DND-41 (cell line): ENCODE measurements at regions not wholly inside any gene's neighbourhood (a gene's known extent, or its start where the extent isn't known, plus 50 kb on each side); places are given as distances from the start of the nearest gene placed in this dataset.

Experiments
- ATAC-seq: fragments of 200-7000 bp; cut with Tn5 transposase; 3 replicates; pipeline ENCODE4 v1.9.1; 2021; ENCODE audit warnings: low read depth; ENCODE audit not compliant: insufficient read depth
- DNase-seq: peaks from one replicate; pipeline ENCODE4 v3.0.0-alpha.2; 2020
- H2AFZ ChIP-seq: 2 replicates; pipeline ENCODE4 v1.6.0; 2012; ENCODE audit warnings: low read depth, low read length
- H3K27ac ChIP-seq: 2 replicates; pipeline ENCODE4 v1.5.1; 2012; ENCODE audit warnings: low read length, inconsistent platforms
- H3K27me3 ChIP-seq: fragments of 200-600 bp; sonication (generic); 2 replicates; pipeline ENCODE4 v1.6.0; 2012; ENCODE audit warnings: low read length, mild to moderate bottlenecking, inconsistent platforms; ENCODE audit not compliant: insufficient read depth, poor library complexity
- H3K36me3 ChIP-seq: 2 replicates; pipeline ENCODE4 v1.5.1; 2012; ENCODE audit warnings: low read length, inconsistent platforms; ENCODE audit not compliant: insufficient read depth
- H3K4me1 ChIP-seq: 2 replicates; pipeline ENCODE4 v1.5.1; 2012; ENCODE audit warnings: mild to moderate bottlenecking, low read length; ENCODE audit not compliant: insufficient read depth
- H3K4me2 ChIP-seq: 2 replicates; pipeline ENCODE4 v1.6.0; 2012; ENCODE audit warnings: mild to moderate bottlenecking, moderate library complexity, low read length, inconsistent platforms; ENCODE audit not compliant: insufficient read depth
- H3K4me3 ChIP-seq, 2 experiments: fragments of 200-600 bp in 1 of 2; shearing (Covaris generic) in 1 of 2; 2 replicates each; pipeline ENCODE4 v1.5.1; 2012 to 2016; ENCODE audit warnings: inconsistent platforms in 2 of 2, low read length in 2 of 2, mild to moderate bottlenecking in 2 of 2, low read depth in 1 of 2, moderate library complexity in 1 of 2
- H3K79me2 ChIP-seq: 2 replicates; pipeline ENCODE4 v1.6.0; 2012; ENCODE audit warnings: low read length, inconsistent platforms; ENCODE audit not compliant: insufficient read depth
- H3K9ac ChIP-seq: 2 replicates; pipeline ENCODE4 v1.6.0; 2012; ENCODE audit warnings: low read depth, mild to moderate bottlenecking, inconsistent platforms, low read length, moderate library complexity
- H3K9me3 ChIP-seq: 2 replicates; pipeline ENCODE4 v1.5.1; 2012; ENCODE audit warnings: low read length, moderate library complexity, mild to moderate bottlenecking, inconsistent platforms; ENCODE audit not compliant: insufficient read depth, severe bottlenecking
- H4K20me1 ChIP-seq: 2 replicates; pipeline ENCODE4 v1.6.0; 2012; ENCODE audit warnings: low read length; ENCODE audit not compliant: insufficient read depth
- EZH2 ChIP-seq: IDR thresholded peaks from 3 replicates; pipeline ENCODE4 v1.6.1; 2012; ENCODE audit warnings: borderline replicate concordance, low read depth, mild to moderate bottlenecking, moderate library complexity, low read length, inconsistent platforms; ENCODE audit not compliant: severe bottlenecking
- TF ChIP-seq, protein P1 (sequence below): IDR thresholded peaks from 2 replicates; pipeline ENCODE4 v1.5.1; 2012; ENCODE audit warnings: borderline replicate concordance, low read length, moderate library complexity, mild to moderate bottlenecking; ENCODE audit not compliant: poor library complexity, severe bottlenecking; ENCODE audit errors: extremely low read depth

DNA sequence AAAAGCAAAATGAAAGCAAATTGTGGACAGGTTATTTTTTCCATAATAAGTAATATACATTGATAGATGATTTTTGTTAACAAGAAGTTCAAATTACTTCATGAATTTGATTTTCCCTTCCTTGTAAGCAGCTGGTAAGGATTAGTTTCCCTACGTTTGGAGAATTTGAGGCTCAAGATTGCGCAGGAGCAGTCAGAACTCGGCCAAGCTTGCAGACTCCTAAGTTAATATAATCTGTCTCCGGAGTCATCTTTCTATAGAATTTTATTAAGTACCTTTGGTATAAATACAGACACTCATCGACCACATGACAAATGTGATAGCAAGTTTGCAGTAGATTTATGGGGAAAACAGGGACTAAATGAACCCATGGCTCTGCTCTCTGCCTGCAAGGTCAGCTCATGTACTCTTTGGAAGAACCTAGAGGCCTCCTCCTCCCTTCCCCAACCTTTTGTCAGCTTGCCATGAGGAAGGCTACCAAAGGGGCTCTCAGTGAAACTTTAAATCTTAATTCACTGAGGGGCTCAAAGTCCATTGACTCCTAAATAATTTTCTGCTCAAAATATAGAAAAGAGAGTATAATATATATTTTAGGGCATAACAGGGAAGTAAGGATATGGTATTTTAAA is 89.2 kb upstream of the CTTNBP2 start:
- ATAC-seq (no peak), DNase-seq (no peak)
- Histone ChIP-seq H3K79me2 (no peaks in the 10 kb centered on the region), H3K4me2 (no peak overlapping the region), H3K4me3 (no peak overlapping the region), H3K9ac (no peak overlapping the region), H3K4me1 (no peaks in the 10 kb centered on the region), H3K27me3 (no peaks in the 10 kb centered on the region), H3K27ac (no peak overlapping the region), H4K20me1 (no peaks in the 10 kb centered on the region), H2AFZ (no peak overlapping the region), H3K9me3 (no peaks in the 10 kb centered on the region), H3K36me3 (no peaks in the 10 kb centered on the region)
- no peak for TF ChIP-seq EZH2
- TF ChIP-seq, protein P1, sequence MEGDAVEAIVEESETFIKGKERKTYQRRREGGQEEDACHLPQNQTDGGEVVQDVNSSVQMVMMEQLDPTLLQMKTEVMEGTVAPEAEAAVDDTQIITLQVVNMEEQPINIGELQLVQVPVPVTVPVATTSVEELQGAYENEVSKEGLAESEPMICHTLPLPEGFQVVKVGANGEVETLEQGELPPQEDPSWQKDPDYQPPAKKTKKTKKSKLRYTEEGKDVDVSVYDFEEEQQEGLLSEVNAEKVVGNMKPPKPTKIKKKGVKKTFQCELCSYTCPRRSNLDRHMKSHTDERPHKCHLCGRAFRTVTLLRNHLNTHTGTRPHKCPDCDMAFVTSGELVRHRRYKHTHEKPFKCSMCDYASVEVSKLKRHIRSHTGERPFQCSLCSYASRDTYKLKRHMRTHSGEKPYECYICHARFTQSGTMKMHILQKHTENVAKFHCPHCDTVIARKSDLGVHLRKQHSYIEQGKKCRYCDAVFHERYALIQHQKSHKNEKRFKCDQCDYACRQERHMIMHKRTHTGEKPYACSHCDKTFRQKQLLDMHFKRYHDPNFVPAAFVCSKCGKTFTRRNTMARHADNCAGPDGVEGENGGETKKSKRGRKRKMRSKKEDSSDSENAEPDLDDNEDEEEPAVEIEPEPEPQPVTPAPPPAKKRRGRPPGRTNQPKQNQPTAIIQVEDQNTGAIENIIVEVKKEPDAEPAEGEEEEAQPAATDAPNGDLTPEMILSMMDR, result no peak

DNA sequence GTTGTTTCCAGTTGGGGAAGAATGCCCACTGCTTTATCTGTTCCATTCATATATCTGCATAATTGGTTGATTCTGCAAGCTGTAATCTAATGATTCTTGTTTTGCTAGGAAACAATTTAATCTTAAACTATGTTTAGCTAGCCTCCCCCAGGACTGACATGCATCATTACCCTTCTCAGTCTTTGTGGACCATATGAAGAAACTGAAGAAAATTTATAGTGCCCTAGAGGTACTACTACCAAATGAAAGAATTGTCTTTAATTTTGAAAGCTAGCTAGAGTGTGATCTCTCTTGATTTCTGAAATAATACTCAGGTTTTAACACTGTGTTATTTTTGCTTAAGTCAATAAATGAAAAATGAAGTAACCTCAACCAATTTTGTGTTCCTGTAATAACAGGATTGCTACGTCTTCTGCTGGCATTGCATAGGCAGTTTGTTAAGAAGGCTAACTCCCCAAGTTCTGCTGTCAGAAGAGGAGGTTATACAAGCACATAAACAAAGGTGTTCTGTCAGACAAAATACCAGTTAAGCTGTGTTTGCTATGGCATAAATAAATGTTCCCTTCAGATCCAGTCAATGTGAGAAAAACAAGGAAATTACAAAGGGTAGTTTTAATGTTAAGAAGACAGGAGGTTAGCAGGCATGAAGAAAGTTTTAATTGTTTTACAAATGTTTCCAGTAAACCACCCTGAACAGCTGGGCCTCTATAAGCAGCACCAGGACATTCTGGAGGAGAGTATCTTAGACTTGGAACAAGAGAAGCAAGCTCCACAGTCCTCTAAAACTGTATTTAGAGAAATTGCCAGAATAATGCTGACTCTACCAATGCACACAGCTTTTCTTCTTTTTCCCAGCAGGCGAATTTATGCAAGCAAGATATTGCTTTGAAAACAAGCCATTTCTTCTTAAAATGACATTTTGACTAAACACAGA is 90.3 kb upstream of the CTTNBP2 start:
- no peak overlapping the region for H3K4me2 ChIP-seq
- ATAC-seq (no peak), DNase-seq (no peak)
- TF ChIP-seq EZH2, result no peak
- TF ChIP-seq, protein P1, result no peak
- no peak overlapping the region for H2AFZ ChIP-seq
- no peak overlapping the region for H3K27ac ChIP-seq
- H3K9ac ChIP-seq, result no peak overlapping the region
- no peaks in the 10 kb centered on the region for H3K9me3 ChIP-seq
- H4K20me1 ChIP-seq, result no peaks in the 10 kb centered on the region
- no peaks in the 10 kb centered on the region for H3K36me3 ChIP-seq
- H3K79me2 ChIP-seq, result no peaks in the 10 kb centered on the region
- H3K4me1 ChIP-seq, result no peaks in the 10 kb centered on the region
- no peak overlapping the region for H3K4me3 ChIP-seq
- H3K27me3 ChIP-seq, result no peaks in the 10 kb centered on the region

DNA sequence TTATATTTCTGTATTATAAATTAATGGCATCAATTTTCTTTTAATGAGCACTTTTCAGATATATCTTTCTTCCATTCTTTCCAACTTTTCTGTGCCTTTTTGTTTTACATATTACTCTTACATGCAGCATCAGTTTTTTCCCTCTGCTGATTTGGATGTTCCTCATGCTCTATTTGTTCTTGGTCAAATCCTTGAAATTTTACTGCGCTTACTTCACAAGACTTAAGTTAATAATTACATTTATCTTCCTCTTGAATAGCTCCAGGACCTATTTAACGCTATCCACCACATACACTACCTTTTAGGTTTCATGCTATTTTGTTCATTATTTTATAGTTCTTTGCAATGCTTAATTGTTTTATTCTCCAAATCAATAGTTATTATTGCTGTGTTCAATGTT is 97.6 kb upstream of the CTTNBP2 start:
- TF ChIP-seq, protein P1, result no peak
- TF ChIP-seq EZH2, result no peak
- no peak overlapping the region for H2AFZ ChIP-seq
- H3K9ac ChIP-seq, result no peak overlapping the region
- H3K9me3 ChIP-seq, result no peaks in the 10 kb centered on the region
- no peaks in the 10 kb centered on the region for H3K4me1 ChIP-seq
- ATAC-seq (no peak), DNase-seq (no peak)
- no peaks in the 10 kb centered on the region for H3K36me3 ChIP-seq
- no peaks in the 10 kb centered on the region for H3K27me3 ChIP-seq
- H3K79me2 ChIP-seq, result no peaks in the 10 kb centered on the region
- H3K4me2 ChIP-seq, result no peak overlapping the region
- H3K4me3 ChIP-seq, result no peak overlapping the region
- no peak overlapping the region for H3K27ac ChIP-seq
- H4K20me1 ChIP-seq, result no peaks in the 10 kb centered on the region
